Epithelial cell of proximal tubule (primary cell): ENCODE measurements at regions not wholly inside any gene's neighbourhood (a gene's known extent, or its start where the extent isn't known, plus 50 kb on each side); places are given as distances from the start of the nearest gene placed in this dataset.

Source experiments
- DNase-seq: peaks from one replicate; pipeline ENCODE4 v3.0.0-alpha.2; 2011; ENCODE audit warnings: low read depth
- H3K4me3 ChIP-seq: 2 replicates; pipeline ENCODE4 v1.5.1; 2011; ENCODE audit warnings: low read depth, mild to moderate bottlenecking, low read length
- TF ChIP-seq, protein P1 (sequence below): conservative IDR thresholded peaks from 2 replicates; pipeline ENCODE4 v1.5.1; 2012; ENCODE audit warnings: low read depth, mild to moderate bottlenecking, low read length

DNA sequence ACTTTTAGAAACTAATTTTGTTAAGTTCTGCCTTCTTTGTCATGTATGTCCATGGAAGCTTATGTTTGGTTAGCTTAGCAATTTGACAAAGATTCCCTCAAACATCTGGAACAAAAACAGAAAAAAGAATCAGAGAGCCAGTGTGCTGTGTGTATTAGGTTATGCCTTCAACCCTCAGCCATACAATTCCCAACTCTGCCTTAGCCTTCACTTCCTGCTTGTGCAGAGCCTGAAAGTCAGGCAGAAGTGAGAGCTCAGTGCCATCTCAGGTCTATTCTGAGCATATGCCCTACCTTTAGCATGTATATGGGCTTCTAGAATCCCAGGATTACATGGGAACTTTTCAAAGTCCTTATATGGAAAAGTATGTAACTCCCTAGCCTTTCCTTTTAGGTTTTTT, 58.2 kb upstream of the STOX2 start:
- TF ChIP-seq, protein P1, sequence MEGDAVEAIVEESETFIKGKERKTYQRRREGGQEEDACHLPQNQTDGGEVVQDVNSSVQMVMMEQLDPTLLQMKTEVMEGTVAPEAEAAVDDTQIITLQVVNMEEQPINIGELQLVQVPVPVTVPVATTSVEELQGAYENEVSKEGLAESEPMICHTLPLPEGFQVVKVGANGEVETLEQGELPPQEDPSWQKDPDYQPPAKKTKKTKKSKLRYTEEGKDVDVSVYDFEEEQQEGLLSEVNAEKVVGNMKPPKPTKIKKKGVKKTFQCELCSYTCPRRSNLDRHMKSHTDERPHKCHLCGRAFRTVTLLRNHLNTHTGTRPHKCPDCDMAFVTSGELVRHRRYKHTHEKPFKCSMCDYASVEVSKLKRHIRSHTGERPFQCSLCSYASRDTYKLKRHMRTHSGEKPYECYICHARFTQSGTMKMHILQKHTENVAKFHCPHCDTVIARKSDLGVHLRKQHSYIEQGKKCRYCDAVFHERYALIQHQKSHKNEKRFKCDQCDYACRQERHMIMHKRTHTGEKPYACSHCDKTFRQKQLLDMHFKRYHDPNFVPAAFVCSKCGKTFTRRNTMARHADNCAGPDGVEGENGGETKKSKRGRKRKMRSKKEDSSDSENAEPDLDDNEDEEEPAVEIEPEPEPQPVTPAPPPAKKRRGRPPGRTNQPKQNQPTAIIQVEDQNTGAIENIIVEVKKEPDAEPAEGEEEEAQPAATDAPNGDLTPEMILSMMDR, result no peak
- H3K4me3 ChIP-seq, result no peak overlapping the region
- no peak for DNase-seq

DNA sequence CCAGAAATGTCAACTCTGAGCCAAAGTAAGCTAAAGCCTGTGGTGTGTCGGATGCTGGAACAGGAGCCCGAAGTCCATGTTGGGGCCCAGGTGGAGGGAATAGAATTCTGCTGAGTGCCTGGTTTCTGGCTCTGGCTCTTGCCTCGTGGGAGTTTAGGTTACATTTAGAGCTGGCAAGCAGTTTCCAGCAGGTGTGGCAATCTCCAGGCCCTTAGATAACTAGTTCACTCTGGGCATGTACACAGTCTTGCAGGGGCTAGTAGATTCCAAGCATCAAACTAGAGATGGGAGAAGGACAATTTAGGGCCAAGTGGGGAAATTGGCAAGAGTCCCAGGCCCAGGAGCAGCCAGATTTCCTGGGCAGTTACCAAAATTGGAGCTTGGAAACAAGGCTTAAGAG, 56.3 kb upstream of the STOX2 start:
- H3K4me3 ChIP-seq, result no peak overlapping the region
- DNase-seq, result no peak
- TF ChIP-seq, protein P1, result no peak

DNA sequence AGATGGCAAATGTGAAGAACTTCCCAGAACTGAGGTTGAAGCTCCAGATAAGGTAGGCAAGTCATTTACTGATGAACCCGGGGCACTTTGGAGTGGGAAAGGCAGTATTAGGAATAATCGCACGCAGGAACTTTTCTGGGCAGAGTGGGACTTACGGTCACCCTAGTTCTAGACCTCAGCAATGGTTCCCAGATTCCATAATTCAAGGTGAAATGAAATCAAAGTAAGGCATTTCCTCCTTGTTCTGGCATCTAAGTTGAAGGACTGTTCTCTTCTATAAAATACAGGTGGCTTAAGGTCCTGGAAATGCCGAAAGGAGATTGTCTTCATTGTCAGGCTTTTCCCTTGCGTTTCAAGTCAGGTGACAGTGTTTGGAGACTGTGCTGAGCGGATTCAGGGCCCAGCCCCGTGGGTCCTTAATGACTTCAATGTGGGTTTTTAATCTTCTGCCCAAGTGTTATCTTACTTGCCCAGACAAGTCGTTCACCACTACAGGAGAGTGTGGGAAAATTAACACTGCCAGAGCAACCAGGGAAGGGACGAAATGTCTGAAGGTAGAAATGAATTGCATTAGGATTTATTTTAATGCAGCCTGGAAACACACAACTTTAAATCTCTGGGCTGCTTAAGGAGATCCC, 52.1 kb upstream of the STOX2 start:
- no peak overlapping the region for H3K4me3 ChIP-seq
- TF ChIP-seq, protein P1, result no peak
- no peak for DNase-seq

DNA sequence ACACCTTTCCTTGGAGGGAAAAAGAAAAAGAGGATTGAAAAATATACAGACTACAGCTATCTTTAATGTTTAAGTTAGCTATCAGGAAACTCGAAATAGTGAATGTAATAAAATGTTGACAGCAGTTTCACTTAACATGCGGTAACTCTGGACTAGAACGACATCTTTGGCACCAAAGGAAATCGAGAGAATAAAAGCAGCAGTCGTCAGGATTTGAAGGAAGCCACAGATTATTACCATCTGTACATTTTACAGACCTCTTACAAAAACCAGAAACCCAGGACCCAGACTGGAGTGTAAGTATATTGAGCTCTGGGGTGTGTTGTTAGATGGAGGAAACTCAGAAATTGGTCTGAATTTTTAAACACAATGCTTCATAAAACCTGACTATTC, 51.6 kb upstream of the STOX2 start:
- TF ChIP-seq, protein P1, result no peak
- DNase-seq, result no peak
- no peak overlapping the region for H3K4me3 ChIP-seq
